Loucy (cell line): ENCODE measurements at regions not wholly inside any gene's neighbourhood (a gene's known extent, or its start where the extent isn't known, plus 50 kb on each side); places are given as distances from the start of the nearest gene placed in this dataset.

Experiments
- EZH2phosphoT487 ChIP-seq: fragments of 200-600 bp; IDR thresholded peaks from 2 replicates; pipeline ENCODE4 v1.6.1; 2018; ENCODE audit warnings: antibody characterized with exemption, mild to moderate bottlenecking, moderate library complexity, borderline replicate concordance
- TF ChIP-seq, protein P1 (sequence below): fragments of 200-600 bp; sonication (generic); conservative IDR thresholded peaks from 2 replicates; pipeline ENCODE4 v1.5.1; 2014; ENCODE audit warnings: mild to moderate bottlenecking, antibody characterized with exemption, low read length

DNA sequence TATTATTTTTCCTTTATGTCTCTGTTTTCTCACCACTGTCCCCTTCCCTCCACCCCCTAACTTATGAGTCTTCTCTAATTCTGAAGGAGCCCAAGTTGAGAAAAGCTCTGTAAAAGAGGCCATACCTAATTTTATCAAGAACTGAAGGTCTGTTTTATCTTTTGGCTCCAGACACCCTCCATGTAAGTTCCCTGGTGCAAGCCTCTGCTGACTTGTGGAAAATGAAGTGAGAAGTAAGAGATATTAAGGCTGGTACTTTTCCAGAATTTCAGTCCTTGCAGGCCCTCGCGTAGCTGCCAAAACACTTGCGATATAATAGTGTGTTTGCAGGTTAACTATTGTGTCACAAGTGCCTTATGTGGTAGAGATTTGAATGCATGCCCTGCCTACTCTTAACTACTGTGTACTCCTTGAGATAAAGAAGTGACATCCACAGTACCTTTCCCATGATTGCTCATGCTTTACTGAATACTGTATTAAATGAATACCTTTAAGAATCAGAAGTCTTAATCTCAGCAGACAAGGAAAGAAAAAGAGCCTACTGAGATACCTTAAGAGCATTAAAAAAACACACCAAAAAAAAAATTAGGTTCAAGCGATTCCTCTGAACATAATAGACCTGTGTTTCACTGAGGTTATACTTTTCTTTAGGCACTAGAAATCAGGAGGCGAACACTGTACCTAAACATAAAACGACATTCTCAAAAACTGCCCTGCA, 143.6 kb upstream of the ZNF184 start:
- TF ChIP-seq, protein P1, sequence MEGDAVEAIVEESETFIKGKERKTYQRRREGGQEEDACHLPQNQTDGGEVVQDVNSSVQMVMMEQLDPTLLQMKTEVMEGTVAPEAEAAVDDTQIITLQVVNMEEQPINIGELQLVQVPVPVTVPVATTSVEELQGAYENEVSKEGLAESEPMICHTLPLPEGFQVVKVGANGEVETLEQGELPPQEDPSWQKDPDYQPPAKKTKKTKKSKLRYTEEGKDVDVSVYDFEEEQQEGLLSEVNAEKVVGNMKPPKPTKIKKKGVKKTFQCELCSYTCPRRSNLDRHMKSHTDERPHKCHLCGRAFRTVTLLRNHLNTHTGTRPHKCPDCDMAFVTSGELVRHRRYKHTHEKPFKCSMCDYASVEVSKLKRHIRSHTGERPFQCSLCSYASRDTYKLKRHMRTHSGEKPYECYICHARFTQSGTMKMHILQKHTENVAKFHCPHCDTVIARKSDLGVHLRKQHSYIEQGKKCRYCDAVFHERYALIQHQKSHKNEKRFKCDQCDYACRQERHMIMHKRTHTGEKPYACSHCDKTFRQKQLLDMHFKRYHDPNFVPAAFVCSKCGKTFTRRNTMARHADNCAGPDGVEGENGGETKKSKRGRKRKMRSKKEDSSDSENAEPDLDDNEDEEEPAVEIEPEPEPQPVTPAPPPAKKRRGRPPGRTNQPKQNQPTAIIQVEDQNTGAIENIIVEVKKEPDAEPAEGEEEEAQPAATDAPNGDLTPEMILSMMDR, result no peak
- TF ChIP-seq EZH2phosphoT487, result no peak
